H1 (cell line): ENCODE measurements at regions not wholly inside any gene's neighbourhood (a gene's known extent, or its start where the extent isn't known, plus 50 kb on each side); places are given as distances from the start of the nearest gene placed in this dataset.
A peak's percentile ranks its signal among the peaks of the same experiment; 100 is the strongest.

Experiments used
- CTCF ChIA-PET: fragments of 300-600 bp; sonication (Branson Sonifier 250); formaldehyde crosslinking; loops from one replicate; lab custom pipeline; 2021; ENCODE audit not compliant: partially characterized antibody; lab: Charles Lee
- POLR2A ChIA-PET: fragments of 300-600 bp; sonication (Branson Sonifier 250); formaldehyde crosslinking; loops from one replicate; lab custom pipeline; 2021; ENCODE audit warnings: inconsistent platforms; ENCODE audit not compliant: partially characterized antibody; lab: Charles Lee
- DNase-seq, 2 experiments: peaks; one replicate each; pipeline versions ENCODE4 v3.0.0 to v3.0.0-alpha.2; 2010 to 2022; ENCODE audit warnings: low spot score in 2 of 2, low read depth in 1 of 2, mixed read lengths in 1 of 2
- FAIRE-seq: peaks from 2 replicates; lab custom pipeline; 2011; peaks lifted over from hg19 to GRCh38; lab: Jason Lieb, UNC
- H2AFZ ChIP-seq: 2 replicates; pipeline ENCODE4 v1.8.1; 2012; ENCODE audit warnings: low read length, inconsistent platforms
- H2AK5ac ChIP-seq: 2 replicates; pipeline ENCODE4 v1.6.1; 2013; ENCODE audit warnings: low read depth, low read length
- H2BK120ac ChIP-seq: replicated peaks from 2 replicates; pipeline ENCODE3; 2013; ENCODE audit warnings: low read depth, low read length, inconsistent platforms
- H2BK12ac ChIP-seq: 2 replicates; pipeline ENCODE4 v1.6.1; 2013; ENCODE audit warnings: low read depth, low read length
- H2BK15ac ChIP-seq: 2 replicates; pipeline ENCODE4 v1.6.1; 2013; ENCODE audit warnings: low read length
- H2BK20ac ChIP-seq: 2 replicates; pipeline ENCODE4 v1.6.1; 2013; ENCODE audit warnings: low read length
- H2BK5ac ChIP-seq: 2 replicates; pipeline ENCODE4 v1.6.1; 2013; ENCODE audit warnings: low read depth, low read length
- H3K14ac ChIP-seq: 2 replicates; pipeline ENCODE4 v1.6.1; 2013; ENCODE audit warnings: inconsistent platforms; ENCODE audit not compliant: insufficient read length
- H3K18ac ChIP-seq: 2 replicates; pipeline ENCODE4 v1.6.1; 2013; ENCODE audit warnings: low read length; ENCODE audit errors: extremely low read depth
- H3K23ac ChIP-seq: 2 replicates; pipeline ENCODE4 v1.6.1; 2013; ENCODE audit warnings: inconsistent platforms; ENCODE audit not compliant: insufficient read length
- H3K23me2 ChIP-seq: 2 replicates; pipeline ENCODE4 v1.6.1; 2013; ENCODE audit warnings: low read depth, low read length
- H3K27ac ChIP-seq: 2 replicates; pipeline ENCODE4 v1.6.1; 2011; ENCODE audit warnings: low read depth, low read length, inconsistent platforms
- H3K27me3 ChIP-seq, 4 experiments: replicated peaks in 1 of 4; 1 replicate in 1 of 4; 2 replicates in 3 of 4; pipeline versions ENCODE4 v1.6.1 to v1.8.1; 2011 to 2013; ENCODE audit warnings: low read length in 3 of 4, mild to moderate bottlenecking in 3 of 4, inconsistent platforms in 2 of 4, mixed read lengths in 2 of 4, moderate library complexity in 1 of 4; ENCODE audit not compliant: control insufficient read depth in 3 of 4, insufficient read depth in 3 of 4; ENCODE audit errors: extremely low read depth in 1 of 4
- H3K36me3 ChIP-seq, 4 experiments: 2 replicates each; pipeline versions ENCODE4 v1.6.1 to v1.8.1; 2011 to 2013; ENCODE audit warnings: mild to moderate bottlenecking in 4 of 4, low read length in 3 of 4, moderate library complexity in 2 of 4, control low read depth in 1 of 4, inconsistent platforms in 1 of 4; ENCODE audit not compliant: insufficient read depth in 4 of 4, control insufficient read depth in 2 of 4
- H3K4ac ChIP-seq: replicated peaks from 2 replicates; pipeline ENCODE3; 2013; ENCODE audit warnings: low read length, low read depth, mixed read lengths, inconsistent platforms; ENCODE audit not compliant: insufficient read length
- H3K4me1 ChIP-seq, 4 experiments: replicated peaks in 1 of 4; 1 replicate in 1 of 4; 2 replicates in 3 of 4; pipeline versions ENCODE4 v1.6.1 to v1.8.1; 2011 to 2013; ENCODE audit warnings: low read length in 3 of 4, inconsistent platforms in 2 of 4, mixed read lengths in 1 of 4; ENCODE audit not compliant: insufficient read depth in 4 of 4, control insufficient read depth in 3 of 4
- H3K4me2 ChIP-seq, 2 experiments: 2 replicates each; pipeline versions ENCODE4 v1.6.1 to v1.8.1; 2011 to 2013; ENCODE audit warnings: low read depth in 2 of 2, low read length in 2 of 2, control low read depth in 1 of 2, inconsistent platforms in 1 of 2, mild to moderate bottlenecking in 1 of 2; ENCODE audit not compliant: insufficient read depth in 1 of 2
- H3K4me3 ChIP-seq, 4 experiments: fragments of 200-600, 300-600 bp in 1 of 4; sonication (generic), shearing (Covaris generic), sonication (Bioruptor Twin) in 1 of 4; 2 replicates each; pipeline versions ENCODE4 v1.5.1 to v1.8.1; 2011 to 2016; ENCODE audit warnings: low read length in 4 of 4, low read depth in 3 of 4, control low read depth in 2 of 4, inconsistent platforms in 2 of 4, mild to moderate bottlenecking in 2 of 4, mixed read lengths in 1 of 4, moderate library complexity in 1 of 4; ENCODE audit not compliant: insufficient read depth in 2 of 4; ENCODE audit errors: extremely low read depth in 1 of 4
- H3K56ac ChIP-seq: replicated peaks from 2 replicates; pipeline ENCODE3; 2013; ENCODE audit warnings: low read depth, mild to moderate bottlenecking, mixed read lengths, low read length, inconsistent platforms; ENCODE audit not compliant: insufficient read length
- H3K79me1 ChIP-seq: 2 replicates; pipeline ENCODE4 v1.6.1; 2013; ENCODE audit warnings: low read depth, low read length, control low read depth
- H3K79me2 ChIP-seq, 2 experiments: 2 replicates each; pipeline versions ENCODE4 v1.6.1 to v1.8.1; 2012 to 2013; ENCODE audit warnings: low read length in 2 of 2, mild to moderate bottlenecking in 2 of 2, inconsistent platforms in 1 of 2; ENCODE audit not compliant: insufficient read depth in 2 of 2, control insufficient read depth in 1 of 2
- H3K9ac ChIP-seq, 4 experiments: replicated peaks in 1 of 4; 1 replicate in 1 of 4; 2 replicates in 3 of 4; pipeline versions ENCODE4 v1.6.1 to v1.8.1; 2011 to 2013; ENCODE audit warnings: low read depth in 3 of 4, low read length in 3 of 4, control low read depth in 2 of 4, mild to moderate bottlenecking in 2 of 4, moderate library complexity in 2 of 4, inconsistent platforms in 1 of 4; ENCODE audit errors: extremely low read depth in 1 of 4
- H3K9me3 ChIP-seq, 2 experiments: 2 replicates each; pipeline versions ENCODE4 v1.6.1 to v1.8.1; 2012 to 2013; ENCODE audit warnings: mild to moderate bottlenecking in 2 of 2, moderate library complexity in 2 of 2, control low read depth in 1 of 2, inconsistent platforms in 1 of 2, low read depth in 1 of 2, low read length in 1 of 2, mixed read lengths in 1 of 2; ENCODE audit not compliant: insufficient read depth in 2 of 2
- H4K20me1 ChIP-seq, 2 experiments: replicated peaks in 1 of 2; 2 replicates each; pipeline versions ENCODE3 to v1.8.1; 2011 to 2013; ENCODE audit warnings: inconsistent platforms in 2 of 2, low read length in 2 of 2, mild to moderate bottlenecking in 1 of 2; ENCODE audit not compliant: insufficient read depth in 2 of 2, control insufficient read depth in 1 of 2
- H4K5ac ChIP-seq: 2 replicates; pipeline ENCODE4 v1.6.1; 2013; ENCODE audit warnings: low read length, low read depth, mixed read lengths, inconsistent platforms; ENCODE audit not compliant: insufficient read length
- H4K8ac ChIP-seq: 2 replicates; pipeline ENCODE4 v1.8.0; 2013; ENCODE audit warnings: mild to moderate bottlenecking, moderate library complexity, low read length, inconsistent platforms; ENCODE audit not compliant: insufficient read depth; ENCODE audit errors: extremely low read depth
- H4K91ac ChIP-seq: replicated peaks from 2 replicates; pipeline ENCODE3; 2013; ENCODE audit warnings: low read length, mixed read lengths, inconsistent platforms; ENCODE audit not compliant: insufficient read length
- BCL11A ChIP-seq, 2 experiments: IDR thresholded peaks; one replicate each; pipeline ENCODE4 v1.6.1; 2011; ENCODE audit warnings: low read depth in 2 of 2, low read length in 2 of 2, mild to moderate bottlenecking in 2 of 2
- BRCA1 ChIP-seq: IDR thresholded peaks from 2 replicates; pipeline ENCODE4 v1.6.1; 2012; ENCODE audit warnings: low read depth, low read length, improper control_type of control experiment
- EP300 ChIP-seq, 2 experiments: IDR thresholded peaks; 1 replicate in 1 of 2; 2 replicates in 1 of 2; pipeline ENCODE4 v1.6.1; 2011 to 2012; ENCODE audit warnings: low read depth in 2 of 2, low read length in 2 of 2, mild to moderate bottlenecking in 2 of 2, borderline replicate concordance in 1 of 2, inconsistent platforms in 1 of 2, moderate library complexity in 1 of 2
- FOSL1 ChIP-seq: IDR thresholded peaks from 2 replicates; pipeline ENCODE4 v1.6.1; 2011; ENCODE audit warnings: mild to moderate bottlenecking, low read depth, low read length, moderate library complexity; ENCODE audit not compliant: insufficient read depth
- HDAC6 ChIP-seq: IDR thresholded peaks from one replicate; pipeline ENCODE4 v1.7.1; 2012; ENCODE audit warnings: low read depth, mild to moderate bottlenecking, inconsistent platforms, low read length, moderate library complexity
- KDM4A ChIP-seq: IDR thresholded peaks from one replicate; pipeline ENCODE4 v1.7.1; 2012; ENCODE audit warnings: low read depth, mild to moderate bottlenecking, moderate library complexity, low read length, inconsistent platforms; ENCODE audit not compliant: severe bottlenecking
- PHF8 ChIP-seq: fragments of 200-600 bp; sonication (generic); conservative IDR thresholded peaks from 2 replicates; pipeline ENCODE4 v1.7.1; 2012; ENCODE audit warnings: low read depth, mild to moderate bottlenecking, inconsistent platforms, low read length, moderate library complexity
- RAD21 ChIP-seq, 2 experiments: IDR thresholded peaks in 1 of 2; conservative IDR thresholded peaks in 1 of 2; 2 replicates each; pipeline ENCODE4 v1.6.1; 2011; ENCODE audit warnings: low read depth in 2 of 2, low read length in 2 of 2, improper control_type of control experiment in 1 of 2, inconsistent platforms in 1 of 2, mild to moderate bottlenecking in 1 of 2, moderate library complexity in 1 of 2
- RNF2 ChIP-seq: fragments of 200-900, 300-1000 bp; sonication (generic); IDR thresholded peaks from 2 replicates; pipeline ENCODE4 v1.7.1; 2016; ENCODE audit warnings: borderline replicate concordance, low read depth, mild to moderate bottlenecking, antibody characterized with exemption, low read length; ENCODE audit not compliant: poor library complexity, severe bottlenecking; ENCODE audit errors: missing control alignments
- whole genome bisulfite sequencing, 2 experiments: shearing (Covaris generic) in 1 of 2; methylation state at CpG; one replicate each; pipeline versions ENCODE4 v1.1.6 to v1.1.7; 2013 to 2015; ENCODE audit warnings: low lambda C conversion rate in 2 of 2, mixed read lengths in 2 of 2, inconsistent platforms in 1 of 2, low coverage in 1 of 2, missing lambda C conversion rate in 1 of 2; ENCODE audit not compliant: insufficient replicate concordance in 2 of 2, insufficient coverage in 1 of 2, insufficient read length in 1 of 2; ENCODE audit errors: extremely low coverage in 1 of 2, missing lambda C conversion rate in 1 of 2; 5-methylcytosine and 5-hydroxymethylcytosine counted together
- TF ChIP-seq, protein P1 (sequence below), 3 experiments: IDR thresholded peaks; 1 replicate in 2 of 3; 2 replicates in 1 of 3; pipeline versions ENCODE4 v1.5.1 to v1.6.1; 2011; ENCODE audit warnings: low read length in 3 of 3, mild to moderate bottlenecking in 3 of 3, inconsistent platforms in 2 of 3, low read depth in 1 of 3, moderate library complexity in 1 of 3; ENCODE audit not compliant: insufficient read depth in 1 of 3; ENCODE audit errors: control extremely low read depth in 1 of 3

DNA sequence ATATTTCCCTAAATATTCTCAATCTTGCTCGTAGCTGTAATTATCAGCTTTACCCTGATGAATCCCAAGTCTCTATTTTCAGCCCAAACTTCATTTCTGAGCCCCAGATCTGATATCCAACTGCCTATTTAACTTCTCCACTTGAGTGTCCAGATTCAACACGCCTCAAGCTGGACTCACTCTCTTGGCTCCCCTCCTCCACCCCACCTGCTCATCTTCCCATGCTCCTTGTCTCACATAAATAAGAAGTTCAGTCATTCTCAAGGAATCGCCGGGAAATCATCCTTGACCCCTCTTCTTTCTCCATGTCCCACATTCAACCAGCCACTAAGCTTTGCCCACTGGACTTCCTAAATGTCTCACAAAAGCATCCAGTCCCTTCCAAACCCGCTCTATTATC lies 89.9 kb upstream of the STMND1 start:
- no peak for FAIRE-seq
- Histone ChIP-seq H3K27ac (no peak overlapping the region), H4K20me1 (no peaks in the 10 kb centered on the region), H3K23ac (no peak overlapping the region), H3K23me2 (no peaks in the 10 kb centered on the region), H2AK5ac (no peak overlapping the region), H2BK5ac (no peak overlapping the region), H3K79me1 (no peaks in the 10 kb centered on the region), H2BK120ac (no peak overlapping the region), H4K91ac (no peak overlapping the region), H3K4me2 (peak overlapping the region in 1 of 2 experiments; percentile 22; a peak in 1 of 4 replicates), H3K18ac (no peak overlapping the region), H3K36me3 (no peaks in the 10 kb centered on the region), H2BK12ac (no peak overlapping the region), H3K9me3 (peaks cover 5% of the 10 kb centered on the region in 2 experiments; a peak in 1 of 4 replicates), H2AFZ (peak overlapping the region; percentile 91; the same call in 1 of the 2 replicates), H3K4ac (no peak overlapping the region), H3K56ac (no peak overlapping the region), H3K4me1 (peaks cover 0 to 4% (median 2%) of the 10 kb centered on the region in 4 experiments; a peak in 4 of 7 replicates), H3K4me3 (no peak overlapping the region), H4K8ac (no peak overlapping the region), H4K5ac (no peak overlapping the region), H2BK20ac (no peak overlapping the region), H2BK15ac (no peak overlapping the region), H3K27me3 (no peaks in the 10 kb centered on the region), H3K14ac (no peak overlapping the region), H3K79me2 (no peaks in the 10 kb centered on the region), H3K9ac (no peak overlapping the region)
- ChIA-PET POLR2A (no interaction called here), CTCF (interaction anchor here (0.7 to 1.5 kb wide), 7 partner anchors 9 to 82 kb away, joined by 3 to 5 read pairs (median 3); no protein-coding TSS in a partner anchor)
- no peak for DNase-seq
- WGBS, 2 experiments: 87% methylated on average over 5 of the region's 5 CpGs; no CpG with 5 or more reads in 1 of the 2 experiments
- TF ChIP-seq HDAC6 (no peak), BCL11A (IDR thresholded peaks at IDR 0.05; ENCODE audit: low read depth in 2 of 2, low read length in 2 of 2) (no peak), BRCA1 (no peak), PHF8 (no peak), RNF2 (no peak), EP300 (IDR thresholded peaks at IDR 0.05; ENCODE audit: borderline replicate concordance in 1 of 2, low read depth in 2 of 2, low read length in 2 of 2) (no peak), FOSL1 (no peak), KDM4A (no peak), RAD21 (IDR thresholded peaks at IDR 0.05 in 1 of 2, conservative IDR thresholded peaks at IDR 0.05 in 1 of 2; ENCODE audit: low read depth in 2 of 2, low read length in 2 of 2) (no peak)
- TF ChIP-seq, protein P1, sequence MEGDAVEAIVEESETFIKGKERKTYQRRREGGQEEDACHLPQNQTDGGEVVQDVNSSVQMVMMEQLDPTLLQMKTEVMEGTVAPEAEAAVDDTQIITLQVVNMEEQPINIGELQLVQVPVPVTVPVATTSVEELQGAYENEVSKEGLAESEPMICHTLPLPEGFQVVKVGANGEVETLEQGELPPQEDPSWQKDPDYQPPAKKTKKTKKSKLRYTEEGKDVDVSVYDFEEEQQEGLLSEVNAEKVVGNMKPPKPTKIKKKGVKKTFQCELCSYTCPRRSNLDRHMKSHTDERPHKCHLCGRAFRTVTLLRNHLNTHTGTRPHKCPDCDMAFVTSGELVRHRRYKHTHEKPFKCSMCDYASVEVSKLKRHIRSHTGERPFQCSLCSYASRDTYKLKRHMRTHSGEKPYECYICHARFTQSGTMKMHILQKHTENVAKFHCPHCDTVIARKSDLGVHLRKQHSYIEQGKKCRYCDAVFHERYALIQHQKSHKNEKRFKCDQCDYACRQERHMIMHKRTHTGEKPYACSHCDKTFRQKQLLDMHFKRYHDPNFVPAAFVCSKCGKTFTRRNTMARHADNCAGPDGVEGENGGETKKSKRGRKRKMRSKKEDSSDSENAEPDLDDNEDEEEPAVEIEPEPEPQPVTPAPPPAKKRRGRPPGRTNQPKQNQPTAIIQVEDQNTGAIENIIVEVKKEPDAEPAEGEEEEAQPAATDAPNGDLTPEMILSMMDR (IDR thresholded peaks at IDR 0.05; ENCODE audit: control extremely low read depth in 1 of 3, insufficient read depth in 1 of 3, low read depth in 1 of 3, low read length in 3 of 3): no peak
